NT2/D1 (cell line): ENCODE measurements at regions not wholly inside any gene's neighbourhood (a gene's known extent, or its start where the extent isn't known, plus 50 kb on each side); places are given as distances from the start of the nearest gene placed in this dataset.

Experiments used
- SUZ12 ChIP-seq: IDR thresholded peaks from 2 replicates; pipeline ENCODE4 v1.6.1; 2011; ENCODE audit not compliant: insufficient read length, insufficient read depth; ENCODE audit errors: extremely low read depth
- YY1 ChIP-seq: IDR thresholded peaks from 2 replicates; pipeline ENCODE4 v1.6.1; 2011; ENCODE audit not compliant: insufficient read length, insufficient read depth
- ZNF274 ChIP-seq: IDR thresholded peaks from 2 replicates; pipeline ENCODE4 v1.6.1; 2011; ENCODE audit warnings: mild to moderate bottlenecking, low read depth, low read length

DNA sequence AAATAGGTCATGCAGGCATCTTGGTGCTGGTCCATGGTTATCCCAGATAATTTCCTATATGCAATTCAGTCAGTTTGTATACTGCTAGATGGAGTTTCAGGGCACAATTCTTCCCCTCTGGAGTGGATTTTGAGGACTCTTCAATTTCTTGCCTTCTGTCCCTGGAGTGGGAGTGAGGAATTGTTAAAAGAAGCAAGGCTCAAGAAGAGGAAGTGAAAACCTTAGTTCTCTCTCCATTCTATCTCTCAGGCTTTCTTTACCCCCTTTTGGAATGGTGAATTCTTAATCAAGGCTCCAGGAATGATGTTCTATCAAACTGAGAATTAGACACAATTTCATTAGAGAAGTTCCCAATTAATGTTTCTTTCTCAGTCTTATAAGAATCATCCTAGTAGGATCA is 67.1 kb downstream of the RWDD3 start:
- TF ChIP-seq SUZ12 (no peak), ZNF274 (no peak), YY1 (no peak)
